MM.1S (cell line): ENCODE measurements at regions not wholly inside any gene's neighbourhood (a gene's known extent, or its start where the extent isn't known, plus 50 kb on each side); places are given as distances from the start of the nearest gene placed in this dataset.

Source experiments
- DNase-seq: peaks from one replicate; pipeline ENCODE4 v3.0.0-alpha.2; 2015
- H2AFZ ChIP-seq: fragments of 300-600 bp; sonication (generic); 2 replicates; pipeline ENCODE4 v1.6.0; 2016; ENCODE audit warnings: antibody characterized with exemption, low read length
- H3F3A ChIP-seq: fragments of 300-600 bp; sonication (generic); 2 replicates; pipeline ENCODE4 v1.6.1; 2016; ENCODE audit warnings: mild to moderate bottlenecking, antibody characterized with exemption, low read length, moderate library complexity, mixed read lengths; ENCODE audit not compliant: insufficient read depth
- H3K27ac ChIP-seq: fragments of 300-600 bp; sonication (generic); 2 replicates; pipeline ENCODE4 v1.5.1; 2016; ENCODE audit warnings: mild to moderate bottlenecking, low read length
- H3K27me3 ChIP-seq: fragments of 300-600 bp; sonication (generic); replicated peaks from 2 replicates; pipeline ENCODE4 v1.6.0; 2016; ENCODE audit warnings: low read length; ENCODE audit not compliant: insufficient read depth
- H3K36me3 ChIP-seq: fragments of 300-600 bp; sonication (generic); replicated peaks from 2 replicates; pipeline ENCODE4 v1.6.1; 2016; ENCODE audit warnings: mild to moderate bottlenecking, low read length, mixed read lengths; ENCODE audit not compliant: insufficient read depth
- H3K4me1 ChIP-seq: fragments of 300-600 bp; sonication (generic); 2 replicates; pipeline ENCODE4 v1.6.1; 2016; ENCODE audit warnings: low read length, mixed read lengths
- H3K4me2 ChIP-seq: fragments of 300-600 bp; sonication (generic); 2 replicates; pipeline ENCODE4 v1.6.0; 2016; ENCODE audit warnings: low read depth, low read length
- H3K4me3 ChIP-seq: fragments of 300-600 bp; sonication (generic); 2 replicates; pipeline ENCODE4 v1.5.1; 2016; ENCODE audit warnings: low read length, mixed read lengths
- H3K79me2 ChIP-seq: fragments of 300-600 bp; sonication (generic); 2 replicates; pipeline ENCODE4 v1.6.1; 2016; ENCODE audit warnings: mixed run types, low read length, mixed read lengths
- H3K9ac ChIP-seq: fragments of 300-600 bp; sonication (generic); 2 replicates; pipeline ENCODE4 v1.6.1; 2016; ENCODE audit warnings: low read length, mixed read lengths
- H3K9me2 ChIP-seq: fragments of 300-600 bp; sonication (generic); replicated peaks from 2 replicates; pipeline ENCODE4 v1.6.1; 2016; ENCODE audit warnings: mild to moderate bottlenecking, low read length, mixed read lengths; ENCODE audit not compliant: insufficient read depth
- H3K9me3 ChIP-seq: fragments of 300-600 bp; sonication (generic); replicated peaks from 2 replicates; pipeline ENCODE4 v1.6.1; 2016; ENCODE audit warnings: mild to moderate bottlenecking, low read length, mixed read lengths; ENCODE audit not compliant: insufficient read depth
- H4K20me1 ChIP-seq: fragments of 300-600 bp; sonication (generic); 2 replicates; pipeline ENCODE4 v1.6.1; 2016; ENCODE audit warnings: mild to moderate bottlenecking, low read length, moderate library complexity, mixed read lengths; ENCODE audit not compliant: insufficient read depth
- EZH2 ChIP-seq: fragments of 300-600 bp; sonication (generic); optimal IDR thresholded peaks from 2 replicates; pipeline ENCODE3; 2017; ENCODE audit warnings: low read depth, mild to moderate bottlenecking, antibody characterized with exemption, low read length, mixed read lengths
- EZH2phosphoT487 ChIP-seq: fragments of 300-600 bp; sonication (generic); IDR thresholded peaks from 2 replicates; pipeline ENCODE4 v1.6.1; 2018; ENCODE audit warnings: antibody characterized with exemption, low read length
- TF ChIP-seq, protein P1 (sequence below): fragments of 300-600 bp; sonication (generic); IDR thresholded peaks from 2 replicates; pipeline ENCODE4 v1.5.1; 2016; ENCODE audit warnings: antibody characterized with exemption, low read length, mixed read lengths

DNA sequence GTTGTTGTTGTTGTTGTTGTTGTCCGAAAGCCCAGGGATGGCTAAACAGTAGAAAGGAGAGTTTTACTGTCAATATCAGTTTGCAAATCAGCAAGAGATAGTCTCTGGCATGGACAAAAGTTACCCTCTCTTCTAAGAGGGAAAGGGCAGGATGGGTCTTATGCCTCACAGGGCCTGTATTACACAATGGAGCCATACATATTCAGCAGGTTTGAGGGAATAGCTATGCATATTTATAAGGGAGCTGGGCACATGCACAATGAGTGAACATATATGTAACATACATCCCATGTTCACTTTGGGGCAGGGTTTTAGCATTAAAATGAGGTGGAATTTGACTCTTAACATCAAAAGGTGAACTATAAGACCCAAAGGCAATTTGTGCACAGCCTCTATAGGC is 84.4 kb upstream of the PGBD5 start:
- Histone ChIP-seq H3K9ac (no peak overlapping the region), H3K4me3 (no peak overlapping the region), H3K27me3 (no peaks in the 10 kb centered on the region), H3K9me2 (no peaks in the 10 kb centered on the region), H3K9me3 (0 out of 2 replicates have a peak, but pooled peaks cover 3% of the 10 kb centered on the region), H3K4me1 (peaks cover 25% of the 10 kb centered on the region), H3K79me2 (no peaks in the 10 kb centered on the region), H2AFZ (no peak overlapping the region), H3K4me2 (no peak overlapping the region), H3K36me3 (no peaks in the 10 kb centered on the region), H4K20me1 (no peaks in the 10 kb centered on the region), H3F3A (peaks cover 17% of the 10 kb centered on the region), H3K27ac (peak overlapping the region; percentile 56; the same call in 1 of the 2 replicates)
- DNase-seq, result no peak
- TF ChIP-seq, protein P1, sequence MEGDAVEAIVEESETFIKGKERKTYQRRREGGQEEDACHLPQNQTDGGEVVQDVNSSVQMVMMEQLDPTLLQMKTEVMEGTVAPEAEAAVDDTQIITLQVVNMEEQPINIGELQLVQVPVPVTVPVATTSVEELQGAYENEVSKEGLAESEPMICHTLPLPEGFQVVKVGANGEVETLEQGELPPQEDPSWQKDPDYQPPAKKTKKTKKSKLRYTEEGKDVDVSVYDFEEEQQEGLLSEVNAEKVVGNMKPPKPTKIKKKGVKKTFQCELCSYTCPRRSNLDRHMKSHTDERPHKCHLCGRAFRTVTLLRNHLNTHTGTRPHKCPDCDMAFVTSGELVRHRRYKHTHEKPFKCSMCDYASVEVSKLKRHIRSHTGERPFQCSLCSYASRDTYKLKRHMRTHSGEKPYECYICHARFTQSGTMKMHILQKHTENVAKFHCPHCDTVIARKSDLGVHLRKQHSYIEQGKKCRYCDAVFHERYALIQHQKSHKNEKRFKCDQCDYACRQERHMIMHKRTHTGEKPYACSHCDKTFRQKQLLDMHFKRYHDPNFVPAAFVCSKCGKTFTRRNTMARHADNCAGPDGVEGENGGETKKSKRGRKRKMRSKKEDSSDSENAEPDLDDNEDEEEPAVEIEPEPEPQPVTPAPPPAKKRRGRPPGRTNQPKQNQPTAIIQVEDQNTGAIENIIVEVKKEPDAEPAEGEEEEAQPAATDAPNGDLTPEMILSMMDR, result no peak

GRCh38 chr1:230509281-230509977 is 83.3 kb upstream of the PGBD5 start:
- Histone ChIP-seq H3F3A (peaks cover 11% of the 10 kb centered on the region), H3K9me3 (0 out of 2 replicates have a peak, but pooled peaks cover 3% of the 10 kb centered on the region), H3K27me3 (no peaks in the 10 kb centered on the region), H3K4me1 (peaks cover 15% of the 10 kb centered on the region), H3K9ac (no peak overlapping the region), H3K79me2 (no peaks in the 10 kb centered on the region), H3K4me2 (no peak overlapping the region; the same call in 1 of the 2 replicates), H4K20me1 (no peaks in the 10 kb centered on the region), H3K4me3 (no peak overlapping the region), H3K27ac (peak overlapping the region; percentile 56; the same call in 1 of the 2 replicates), H3K36me3 (no peaks in the 10 kb centered on the region), H2AFZ (no peak overlapping the region), H3K9me2 (no peaks in the 10 kb centered on the region)
- TF ChIP-seq, protein P1, result no peak
- TF ChIP-seq EZH2, result no peak
- TF ChIP-seq EZH2phosphoT487, result no peak
- peak; percentile 36 for DNase-seq

- Histone ChIP-seq H3K4me1 (peaks cover 15% of the 10 kb centered on the region), H3K4me2 (no peak overlapping the region), H3F3A (peaks cover 11% of the 10 kb centered on the region), H3K79me2 (no peaks in the 10 kb centered on the region), H4K20me1 (no peaks in the 10 kb centered on the region), H3K36me3 (no peaks in the 10 kb centered on the region), H3K9me2 (no peaks in the 10 kb centered on the region), H3K4me3 (no peak overlapping the region), H3K27ac (no peak overlapping the region), H2AFZ (no peak overlapping the region), H3K9ac (no peak overlapping the region), H3K27me3 (no peaks in the 10 kb centered on the region), H3K9me3 (0 out of 2 replicates have a peak, but pooled peaks cover 3% of the 10 kb centered on the region)
- no peak for TF ChIP-seq EZH2
- DNase-seq, result no peak
These were observed 81.7 kb upstream of the PGBD5 start for GRCh38 chr1:230507666-230508402.

GRCh38 chr1:230507236-230507635 is 81.1 kb upstream of the PGBD5 start:
- Histone ChIP-seq H3K27me3 (no peaks in the 10 kb centered on the region), H3F3A (peaks cover 13% of the 10 kb centered on the region), H3K4me2 (no peak overlapping the region), H3K9ac (no peak overlapping the region), H3K4me3 (no peak overlapping the region), H3K79me2 (no peaks in the 10 kb centered on the region), H3K4me1 (peaks cover 21% of the 10 kb centered on the region), H3K27ac (no peak overlapping the region), H4K20me1 (no peaks in the 10 kb centered on the region), H3K9me3 (0 out of 2 replicates have a peak, but pooled peaks cover 3% of the 10 kb centered on the region), H3K9me2 (no peaks in the 10 kb centered on the region), H3K36me3 (no peaks in the 10 kb centered on the region), H2AFZ (no peak overlapping the region)
- no peak for TF ChIP-seq EZH2phosphoT487
- TF ChIP-seq, protein P1, result no peak
- TF ChIP-seq EZH2, result no peak
- DNase-seq, result no peak
